B cell (primary cell): ENCODE measurements at regions not wholly inside any gene's neighbourhood (a gene's known extent, or its start where the extent isn't known, plus 50 kb on each side); places are given as distances from the start of the nearest gene placed in this dataset.

ENCODE experiments used
- EZH2 ChIP-seq: IDR thresholded peaks from 2 replicates; pipeline ENCODE4 v1.6.1; 2012; ENCODE audit warnings: borderline replicate concordance, low read depth, mild to moderate bottlenecking, moderate library complexity, low read length; ENCODE audit not compliant: insufficient read depth, poor library complexity, severe bottlenecking
- TF ChIP-seq, protein P1 (sequence below): fragments of 200-600 bp; IDR thresholded peaks from one replicate; pipeline ENCODE4 v1.8.0; 2022; ENCODE audit warnings: antibody characterized with exemption, mild to moderate bottlenecking

DNA sequence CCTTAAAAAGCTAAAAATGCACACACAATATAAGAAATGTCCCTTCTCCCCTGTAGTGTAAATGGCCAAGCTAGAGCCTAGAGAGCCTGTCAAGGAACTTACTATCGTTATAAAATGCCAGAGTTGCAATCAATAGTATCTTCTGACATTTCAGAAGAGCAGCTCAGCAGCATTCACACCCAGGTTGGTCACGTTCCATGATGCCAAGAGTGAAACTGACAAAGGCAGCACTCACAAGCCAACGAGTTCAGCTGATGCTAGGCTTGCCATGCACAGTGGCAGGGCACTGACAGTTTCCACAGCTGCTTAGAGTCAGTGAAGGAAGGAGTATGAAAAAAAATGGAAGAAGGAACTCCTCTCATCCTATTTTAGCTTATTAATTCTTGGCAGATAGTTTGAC, 331.4 kb upstream of the CCDC54 start:
- TF ChIP-seq, protein P1, sequence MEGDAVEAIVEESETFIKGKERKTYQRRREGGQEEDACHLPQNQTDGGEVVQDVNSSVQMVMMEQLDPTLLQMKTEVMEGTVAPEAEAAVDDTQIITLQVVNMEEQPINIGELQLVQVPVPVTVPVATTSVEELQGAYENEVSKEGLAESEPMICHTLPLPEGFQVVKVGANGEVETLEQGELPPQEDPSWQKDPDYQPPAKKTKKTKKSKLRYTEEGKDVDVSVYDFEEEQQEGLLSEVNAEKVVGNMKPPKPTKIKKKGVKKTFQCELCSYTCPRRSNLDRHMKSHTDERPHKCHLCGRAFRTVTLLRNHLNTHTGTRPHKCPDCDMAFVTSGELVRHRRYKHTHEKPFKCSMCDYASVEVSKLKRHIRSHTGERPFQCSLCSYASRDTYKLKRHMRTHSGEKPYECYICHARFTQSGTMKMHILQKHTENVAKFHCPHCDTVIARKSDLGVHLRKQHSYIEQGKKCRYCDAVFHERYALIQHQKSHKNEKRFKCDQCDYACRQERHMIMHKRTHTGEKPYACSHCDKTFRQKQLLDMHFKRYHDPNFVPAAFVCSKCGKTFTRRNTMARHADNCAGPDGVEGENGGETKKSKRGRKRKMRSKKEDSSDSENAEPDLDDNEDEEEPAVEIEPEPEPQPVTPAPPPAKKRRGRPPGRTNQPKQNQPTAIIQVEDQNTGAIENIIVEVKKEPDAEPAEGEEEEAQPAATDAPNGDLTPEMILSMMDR, result no peak
- TF ChIP-seq EZH2, result no peak
